LoVo (cell line): ENCODE measurements at regions not wholly inside any gene's neighbourhood (a gene's known extent, or its start where the extent isn't known, plus 50 kb on each side); places are given as distances from the start of the nearest gene placed in this dataset.
"Not testable (repeated sequence)": the region's sequence is repeated elsewhere in the genome, so short reads cannot be mapped to it uniquely, and the experiment has no call there.

Experiments used
- DNase-seq: peaks from one replicate; pipeline ENCODE4 v3.0.0-alpha.2; 2016; ENCODE audit warnings: low spot score

GRCh38 chr3:72178463-72179106 lies 393.6 kb upstream of the PROK2 start:
- DNase-seq, result no peak

GRCh38 chr3:72177075-72178050 lies 392.4 kb upstream of the PROK2 start:
- no peak for DNase-seq

GRCh38 chr3:72176537-72177041 lies 391.6 kb upstream of the PROK2 start:
- no peak for DNase-seq

- no peak for DNase-seq
These were observed 390.4 kb upstream of the PROK2 start for GRCh38 chr3:72175296-72175858.

GRCh38 chr3:72174890-72175289 lies 389.9 kb upstream of the PROK2 start:
- DNase-seq, result no peak

- no peak for DNase-seq
These were observed 389.1 kb upstream of the PROK2 start for GRCh38 chr3:72174040-72174439.

GRCh38 chr3:72171946-72172345 lies 387.0 kb upstream of the PROK2 start:
- no peak for DNase-seq

GRCh38 chr3:72171463-72171881 lies 386.5 kb upstream of the PROK2 start:
- no peak for DNase-seq

GRCh38 chr3:72169561-72170472 lies 384.9 kb upstream of the PROK2 start:
- DNase-seq, result no peak

GRCh38 chr3:72169120-72169519 lies 384.2 kb upstream of the PROK2 start:
- DNase-seq, result no peak

GRCh38 chr3:72165808-72166207 lies 380.9 kb upstream of the PROK2 start:
- DNase-seq, result no peak

- no peak for DNase-seq
These were observed 380.4 kb upstream of the PROK2 start for GRCh38 chr3:72165317-72165716.

GRCh38 chr3:72164635-72164978 lies 379.7 kb upstream of the PROK2 start:
- no peak for DNase-seq

GRCh38 chr3:72163809-72164634 lies 379.1 kb upstream of the PROK2 start:
- DNase-seq, result no peak

GRCh38 chr3:72162649-72163184 lies 377.8 kb upstream of the PROK2 start:
- no peak for DNase-seq

- peak; percentile 23 for DNase-seq
These were observed 377.1 kb upstream of the PROK2 start for GRCh38 chr3:72161881-72162595.

- not testable (repeated sequence) for DNase-seq
These were observed 376.3 kb upstream of the PROK2 start for GRCh38 chr3:72161285-72161684.

- DNase-seq, result no peak
These were observed 375.4 kb upstream of the PROK2 start for GRCh38 chr3:72160351-72160750.

- no peak for DNase-seq
These were observed 374.5 kb upstream of the PROK2 start for GRCh38 chr3:72159487-72159886.
